DOHH2 (cell line): ENCODE measurements at regions not wholly inside any gene's neighbourhood (a gene's known extent, or its start where the extent isn't known, plus 50 kb on each side); places are given as distances from the start of the nearest gene placed in this dataset.

Experiments
- H3F3A ChIP-seq: fragments of 200-600 bp; sonication (generic), shearing (Covaris generic); 2 replicates; pipeline ENCODE4 v1.6.0; 2016; ENCODE audit warnings: antibody characterized with exemption, mild to moderate bottlenecking; ENCODE audit not compliant: control insufficient read depth, insufficient read depth
- H3K27ac ChIP-seq: fragments of 200-600 bp; sonication (generic); 2 replicates; pipeline ENCODE4 v1.5.1; 2014; ENCODE audit warnings: low read depth, mild to moderate bottlenecking, low read length, moderate library complexity
- H3K27me3 ChIP-seq: fragments of 200-600 bp; sonication (generic); 2 replicates; pipeline ENCODE4 v1.6.1; 2014; ENCODE audit warnings: mild to moderate bottlenecking, low read length, mixed read lengths; ENCODE audit not compliant: control insufficient read depth
- H3K36me3 ChIP-seq: fragments of 200-600 bp; sonication (generic); 2 replicates; pipeline ENCODE4 v1.6.1; 2014; ENCODE audit warnings: mild to moderate bottlenecking, low read length, moderate library complexity, mixed read lengths; ENCODE audit not compliant: control insufficient read depth
- H3K4me1 ChIP-seq: fragments of 200-600 bp; sonication (generic); 2 replicates; pipeline ENCODE4 v1.6.1; 2014; ENCODE audit warnings: mild to moderate bottlenecking, low read length, mixed read lengths; ENCODE audit not compliant: control insufficient read depth
- H3K4me2 ChIP-seq: fragments of 200-600 bp; sonication (generic); 2 replicates; pipeline ENCODE4 v1.6.0; 2014; ENCODE audit warnings: mild to moderate bottlenecking, low read length, moderate library complexity
- H3K4me3 ChIP-seq: fragments of 200-600 bp; sonication (generic); 2 replicates; pipeline ENCODE4 v1.5.1; 2014; ENCODE audit warnings: mild to moderate bottlenecking, low read length, mixed read lengths
- H3K79me2 ChIP-seq: fragments of 200-600 bp; sonication (generic); 2 replicates; pipeline ENCODE4 v1.6.1; 2014; ENCODE audit warnings: mild to moderate bottlenecking, low read length, mixed read lengths; ENCODE audit not compliant: control insufficient read depth
- H3K9me2 ChIP-seq: fragments of 200-600 bp; sonication (generic); replicated peaks from 2 replicates; pipeline ENCODE4 v1.6.1; 2014; ENCODE audit warnings: mild to moderate bottlenecking, low read length, mixed read lengths; ENCODE audit not compliant: control insufficient read depth
- H3K9me3 ChIP-seq: fragments of 200-600 bp; sonication (generic); 2 replicates; pipeline ENCODE4 v1.6.1; 2014; ENCODE audit warnings: antibody characterized with exemption, low read length, mixed read lengths; ENCODE audit not compliant: control insufficient read depth, insufficient read depth
- H4K20me1 ChIP-seq: fragments of 200-600 bp; sonication (generic); 2 replicates; pipeline ENCODE4 v1.6.0; 2014; ENCODE audit warnings: low read depth, mild to moderate bottlenecking, antibody characterized with exemption, low read length, moderate library complexity; ENCODE audit not compliant: control insufficient read depth, insufficient read depth
- EZH2phosphoT487 ChIP-seq: fragments of 200-600 bp; sonication (generic); IDR thresholded peaks from 2 replicates; pipeline ENCODE4 v1.6.1; 2017; ENCODE audit warnings: borderline replicate concordance, mild to moderate bottlenecking, antibody characterized with exemption, low read length, moderate library complexity, mixed read lengths
- TF ChIP-seq, protein P1 (sequence below): fragments of 200-600 bp; sonication (generic); IDR thresholded peaks from one replicate; pipeline ENCODE4 v1.5.1; 2014; ENCODE audit warnings: antibody characterized with exemption, mild to moderate bottlenecking, low read depth, low read length; ENCODE audit not compliant: poor library complexity, severe bottlenecking

- Histone ChIP-seq H3K36me3 (no peaks in the 10 kb centered on the region), H3F3A (peaks cover 11% of the 10 kb centered on the region), H3K27ac (no peak overlapping the region), H3K79me2 (no peaks in the 10 kb centered on the region), H4K20me1 (no peaks in the 10 kb centered on the region), H3K4me3 (peak overlapping the region; percentile 48), H3K9me3 (no peaks in the 10 kb centered on the region), H3K4me2 (peak overlapping the region; percentile 67), H3K9me2 (no peaks in the 10 kb centered on the region), H3K27me3 (no peaks in the 10 kb centered on the region), H3K4me1 (peaks cover 51% of the 10 kb centered on the region)
- no peak for TF ChIP-seq EZH2phosphoT487
- TF ChIP-seq, protein P1, sequence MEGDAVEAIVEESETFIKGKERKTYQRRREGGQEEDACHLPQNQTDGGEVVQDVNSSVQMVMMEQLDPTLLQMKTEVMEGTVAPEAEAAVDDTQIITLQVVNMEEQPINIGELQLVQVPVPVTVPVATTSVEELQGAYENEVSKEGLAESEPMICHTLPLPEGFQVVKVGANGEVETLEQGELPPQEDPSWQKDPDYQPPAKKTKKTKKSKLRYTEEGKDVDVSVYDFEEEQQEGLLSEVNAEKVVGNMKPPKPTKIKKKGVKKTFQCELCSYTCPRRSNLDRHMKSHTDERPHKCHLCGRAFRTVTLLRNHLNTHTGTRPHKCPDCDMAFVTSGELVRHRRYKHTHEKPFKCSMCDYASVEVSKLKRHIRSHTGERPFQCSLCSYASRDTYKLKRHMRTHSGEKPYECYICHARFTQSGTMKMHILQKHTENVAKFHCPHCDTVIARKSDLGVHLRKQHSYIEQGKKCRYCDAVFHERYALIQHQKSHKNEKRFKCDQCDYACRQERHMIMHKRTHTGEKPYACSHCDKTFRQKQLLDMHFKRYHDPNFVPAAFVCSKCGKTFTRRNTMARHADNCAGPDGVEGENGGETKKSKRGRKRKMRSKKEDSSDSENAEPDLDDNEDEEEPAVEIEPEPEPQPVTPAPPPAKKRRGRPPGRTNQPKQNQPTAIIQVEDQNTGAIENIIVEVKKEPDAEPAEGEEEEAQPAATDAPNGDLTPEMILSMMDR = no peak
These were observed 68.6 kb upstream of the MRTFB start for GRCh38 chr16:14002416-14002990.

GRCh38 chr16:14003074-14003570 is 68.0 kb upstream of the MRTFB start:
- Histone ChIP-seq H3K9me2 (no peaks in the 10 kb centered on the region), H3F3A (peaks cover 7% of the 10 kb centered on the region), H3K36me3 (no peaks in the 10 kb centered on the region), H3K9me3 (no peaks in the 10 kb centered on the region), H4K20me1 (no peaks in the 10 kb centered on the region), H3K4me1 (peaks cover 45% of the 10 kb centered on the region), H3K4me3 (peak overlapping the region; percentile 48), H3K79me2 (no peaks in the 10 kb centered on the region), H3K27me3 (no peaks in the 10 kb centered on the region), H3K27ac (no peak overlapping the region), H3K4me2 (peak overlapping the region; percentile 67)
- TF ChIP-seq EZH2phosphoT487 = no peak
- TF ChIP-seq, protein P1 = no peak

DNA sequence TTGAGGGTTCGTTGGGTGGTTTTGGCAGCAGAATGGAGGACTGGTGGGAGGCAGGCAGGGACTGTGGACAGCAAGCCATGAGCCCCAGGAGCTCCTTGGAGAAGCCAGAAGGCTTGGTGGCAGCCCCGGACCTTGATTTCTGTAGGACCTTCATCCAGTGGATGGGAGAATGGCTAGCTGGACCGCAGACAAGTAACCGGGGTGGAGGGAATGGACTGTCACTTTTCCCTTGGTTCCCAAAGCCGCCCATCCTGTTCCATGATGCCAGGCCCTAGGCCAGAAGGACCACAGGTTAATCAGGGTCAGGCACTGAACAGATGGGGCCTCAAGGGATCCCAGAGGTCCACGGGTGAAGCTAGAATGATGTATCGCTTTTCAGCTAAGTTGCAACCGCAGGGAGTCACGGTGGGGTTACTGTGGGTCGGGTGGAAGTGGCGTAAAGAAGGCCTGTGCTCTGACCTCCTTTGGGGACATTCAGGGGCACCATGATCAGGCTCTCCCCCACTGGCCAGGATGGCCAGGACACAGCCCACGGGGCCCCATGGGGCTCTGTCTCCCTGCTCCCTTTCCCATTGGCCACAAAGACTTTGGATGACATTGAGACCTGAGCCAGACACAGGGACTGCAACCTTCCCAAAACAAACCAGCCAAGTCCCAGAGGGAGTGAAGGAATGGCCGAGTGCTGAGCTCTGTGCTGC is 66.9 kb upstream of the MRTFB start:
- no peaks in the 10 kb centered on the region for H3K79me2 ChIP-seq
- TF ChIP-seq, protein P1 = no peak
- no peak for TF ChIP-seq EZH2phosphoT487
- peaks cover 34% of the 10 kb centered on the region for H3K4me1 ChIP-seq
- no peaks in the 10 kb centered on the region for H3K9me3 ChIP-seq
- no peaks in the 10 kb centered on the region for H3K36me3 ChIP-seq
- H3K4me2 ChIP-seq = no peak overlapping the region
- H3K4me3 ChIP-seq = no peak overlapping the region
- H3K9me2 ChIP-seq = no peaks in the 10 kb centered on the region
- 0 out of 2 replicates have a peak, but pooled peaks cover 3% of the 10 kb centered on the region for H3F3A ChIP-seq
- H3K27ac ChIP-seq = no peak overlapping the region
- H4K20me1 ChIP-seq = no peaks in the 10 kb centered on the region
- peaks cover 2% of the 10 kb centered on the region; the same call in 1 of the 2 replicates for H3K27me3 ChIP-seq
